HEK293 (cell line): ENCODE measurements at regions not wholly inside any gene's neighbourhood (a gene's known extent, or its start where the extent isn't known, plus 50 kb on each side); places are given as distances from the start of the nearest gene placed in this dataset.

ENCODE experiments used
- BCL11B ChIP-seq: fragments of 450-650 bp; formaldehyde crosslinking; IDR thresholded peaks from 2 replicates; pipeline ENCODE4 v1.5.1; 2016; ENCODE audit warnings: low read depth, missing biosample characterization, missing genetic modification characterization
- FEZF1 ChIP-seq: fragments of 450-650 bp; formaldehyde crosslinking; IDR thresholded peaks from 2 replicates; pipeline ENCODE4 v1.5.1; 2016; ENCODE audit warnings: missing biosample characterization, missing genetic modification characterization
- GLIS1 ChIP-seq: fragments of 450-650 bp; formaldehyde crosslinking; IDR thresholded peaks from 2 replicates; pipeline ENCODE4 v1.5.1; 2016; ENCODE audit warnings: missing biosample characterization, missing genetic modification characterization
- MZF1 ChIP-seq: fragments of 450-650 bp; formaldehyde crosslinking; IDR thresholded peaks from 2 replicates; pipeline ENCODE4 v1.5.1; 2017; ENCODE audit warnings: missing biosample characterization, missing genetic modification characterization, borderline replicate concordance
- PRDM1 ChIP-seq: fragments of 450-650 bp; formaldehyde crosslinking; IDR thresholded peaks from 2 replicates; pipeline ENCODE4; 2016; ENCODE audit warnings: missing biosample characterization, missing genetic modification characterization
- PRDM2 ChIP-seq: fragments of 450-650 bp; formaldehyde crosslinking; IDR thresholded peaks from 2 replicates; pipeline ENCODE4 v1.5.1; 2016; ENCODE audit warnings: missing biosample characterization, missing genetic modification characterization, borderline replicate concordance
- SP2 ChIP-seq: fragments of 450-650 bp; formaldehyde crosslinking; IDR thresholded peaks from 2 replicates; pipeline ENCODE4 v1.5.1; 2016; ENCODE audit warnings: missing biosample characterization, missing genetic modification characterization
- WT1 ChIP-seq: fragments of 450-650 bp; formaldehyde crosslinking; IDR thresholded peaks from 2 replicates; pipeline ENCODE4 v1.5.1; 2016; ENCODE audit warnings: missing biosample characterization, missing genetic modification characterization
- ZBTB1 ChIP-seq: fragments of 450-650 bp; formaldehyde crosslinking; IDR thresholded peaks from 2 replicates; pipeline ENCODE4 v1.5.1; 2016; ENCODE audit warnings: missing biosample characterization, missing genetic modification characterization
- ZBTB17 ChIP-seq: fragments of 450-650 bp; formaldehyde crosslinking; IDR thresholded peaks from 2 replicates; pipeline ENCODE4 v1.5.1; 2016; ENCODE audit warnings: missing biosample characterization, missing genetic modification characterization
- ZNF211 ChIP-seq: fragments of 450-650 bp; formaldehyde crosslinking; IDR thresholded peaks from 2 replicates; pipeline ENCODE4 v1.5.1; 2016; ENCODE audit warnings: low read depth, missing biosample characterization, missing genetic modification characterization
- ZNF350 ChIP-seq: fragments of 450-650 bp; formaldehyde crosslinking; IDR thresholded peaks from 2 replicates; pipeline ENCODE4 v1.5.0; 2017; ENCODE audit warnings: missing biosample characterization, mild to moderate bottlenecking, missing genetic modification characterization
- ZNF391 ChIP-seq: fragments of 450-650 bp; formaldehyde crosslinking; IDR thresholded peaks from 2 replicates; pipeline ENCODE4 v1.5.1; 2016; ENCODE audit warnings: low read depth, missing biosample characterization, missing genetic modification characterization, borderline replicate concordance
- ZNF558 ChIP-seq: fragments of 450-650 bp; formaldehyde crosslinking; IDR thresholded peaks from 2 replicates; pipeline ENCODE4 v1.5.1; 2016; ENCODE audit warnings: missing biosample characterization, missing genetic modification characterization
- ZNF561 ChIP-seq: fragments of 450-650 bp; IDR thresholded peaks from 2 replicates; pipeline ENCODE4 v1.5.1; 2018; ENCODE audit warnings: missing biosample characterization, missing genetic modification characterization, borderline replicate concordance
- ZNF580 ChIP-seq: fragments of 450-650 bp; formaldehyde crosslinking; IDR thresholded peaks from 2 replicates; pipeline ENCODE4 v1.5.1; 2016; ENCODE audit warnings: missing biosample characterization, missing genetic modification characterization
- ZNF596 ChIP-seq: fragments of 450-650 bp; IDR thresholded peaks from 2 replicates; pipeline ENCODE4 v1.5.0; 2018; ENCODE audit warnings: missing biosample characterization, mild to moderate bottlenecking, missing genetic modification characterization, moderate library complexity
- ZNF624 ChIP-seq: fragments of 450-650 bp; formaldehyde crosslinking; IDR thresholded peaks from 2 replicates; pipeline ENCODE4 v1.5.1; 2017; ENCODE audit warnings: missing biosample characterization, missing genetic modification characterization
- ZNF664 ChIP-seq: fragments of 450-650 bp; formaldehyde crosslinking; IDR thresholded peaks from 2 replicates; pipeline ENCODE4 v1.5.1; 2016; ENCODE audit warnings: missing biosample characterization, missing genetic modification characterization
- ZNF747 ChIP-seq: fragments of 450-650 bp; formaldehyde crosslinking; IDR thresholded peaks from 2 replicates; pipeline ENCODE4 v1.5.1; 2016; ENCODE audit warnings: missing biosample characterization, missing genetic modification characterization
- TF ChIP-seq, protein P1 (sequence below): fragments of 450-650 bp; formaldehyde crosslinking; conservative IDR thresholded peaks from 2 replicates; pipeline ENCODE4 v1.5.1; 2016; ENCODE audit warnings: low read depth, missing biosample characterization, missing genetic modification characterization
- TF ChIP-seq, protein P2 (sequence below): fragments of 450-650 bp; formaldehyde crosslinking; IDR thresholded peaks from 2 replicates; pipeline ENCODE4 v1.5.1; 2016; ENCODE audit warnings: missing biosample characterization, missing genetic modification characterization

DNA sequence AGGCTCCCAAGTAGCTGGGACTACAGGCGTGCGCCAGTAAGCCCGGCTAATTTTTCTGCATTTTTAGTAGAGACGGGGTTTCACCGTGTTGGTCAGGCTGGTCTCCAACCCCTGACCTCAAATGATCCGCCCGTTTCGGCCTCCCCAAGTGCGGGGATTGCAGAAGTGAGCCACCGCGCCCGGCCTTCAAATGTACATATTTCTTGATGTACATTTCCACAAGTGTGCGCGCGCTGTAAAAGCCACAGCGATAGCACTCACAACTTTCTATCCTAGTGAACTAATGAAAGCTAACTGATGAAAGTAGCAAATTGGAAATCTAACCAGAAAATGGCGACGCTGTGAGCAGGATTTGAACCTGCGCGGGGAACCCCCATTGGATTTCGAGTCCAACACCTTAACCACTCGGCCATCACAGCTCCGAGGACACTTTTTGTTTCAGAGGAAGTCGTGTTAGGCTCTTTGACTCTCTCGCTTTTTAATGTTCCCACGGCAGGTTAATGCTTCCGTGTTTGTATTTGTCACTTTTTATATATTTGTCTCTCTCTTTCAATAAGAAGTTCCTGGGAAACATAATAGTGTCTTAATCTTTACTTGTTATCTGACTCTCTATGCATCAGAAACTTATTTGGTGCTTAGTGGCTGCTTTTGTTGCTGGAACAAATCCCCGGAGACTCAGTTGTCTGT lies 199.4 kb upstream of the ZNF184 start (continued):
- TF ChIP-seq BCL11B (tag by site-specific recombination) (peak; percentile 99), GLIS1 (tag by site-specific recombination) (peak; percentile 33), ZNF747 (tag by site-specific recombination) (no peak), ZNF561 (tag by site-specific recombination) (peak; percentile 87), ZNF558 (peak; percentile 88), ZNF580 (peak; percentile 62; the same call in 1 of the 2 replicates), MZF1 (peak; percentile 97), ZNF391 (tag by site-specific recombination) (peak; percentile 85; the same call in 1 of the 2 replicates), ZNF624 (tag by site-specific recombination) (peak; percentile 17; the same call in 1 of the 2 replicates), ZBTB17 (tag by site-specific recombination) (peak; percentile 97), FEZF1 (tag by site-specific recombination) (peak; percentile 87), ZNF350 (no peak), SP2 (tag by site-specific recombination) (peak; percentile 41; the same call in 1 of the 2 replicates), PRDM1 (tag by site-specific recombination) (peak; percentile 97), ZNF596 (no peak), PRDM2 (no peak), ZNF664 (tag by site-specific recombination) (peak; percentile 46; the same call in 1 of the 2 replicates), WT1 (tag by site-specific recombination) (peak; percentile 79), ZBTB1 (tag by site-specific recombination) (peak; percentile 93; the same call in 1 of the 2 replicates), ZNF211 (tag by site-specific recombination) (no peak)
- TF ChIP-seq, protein P1, sequence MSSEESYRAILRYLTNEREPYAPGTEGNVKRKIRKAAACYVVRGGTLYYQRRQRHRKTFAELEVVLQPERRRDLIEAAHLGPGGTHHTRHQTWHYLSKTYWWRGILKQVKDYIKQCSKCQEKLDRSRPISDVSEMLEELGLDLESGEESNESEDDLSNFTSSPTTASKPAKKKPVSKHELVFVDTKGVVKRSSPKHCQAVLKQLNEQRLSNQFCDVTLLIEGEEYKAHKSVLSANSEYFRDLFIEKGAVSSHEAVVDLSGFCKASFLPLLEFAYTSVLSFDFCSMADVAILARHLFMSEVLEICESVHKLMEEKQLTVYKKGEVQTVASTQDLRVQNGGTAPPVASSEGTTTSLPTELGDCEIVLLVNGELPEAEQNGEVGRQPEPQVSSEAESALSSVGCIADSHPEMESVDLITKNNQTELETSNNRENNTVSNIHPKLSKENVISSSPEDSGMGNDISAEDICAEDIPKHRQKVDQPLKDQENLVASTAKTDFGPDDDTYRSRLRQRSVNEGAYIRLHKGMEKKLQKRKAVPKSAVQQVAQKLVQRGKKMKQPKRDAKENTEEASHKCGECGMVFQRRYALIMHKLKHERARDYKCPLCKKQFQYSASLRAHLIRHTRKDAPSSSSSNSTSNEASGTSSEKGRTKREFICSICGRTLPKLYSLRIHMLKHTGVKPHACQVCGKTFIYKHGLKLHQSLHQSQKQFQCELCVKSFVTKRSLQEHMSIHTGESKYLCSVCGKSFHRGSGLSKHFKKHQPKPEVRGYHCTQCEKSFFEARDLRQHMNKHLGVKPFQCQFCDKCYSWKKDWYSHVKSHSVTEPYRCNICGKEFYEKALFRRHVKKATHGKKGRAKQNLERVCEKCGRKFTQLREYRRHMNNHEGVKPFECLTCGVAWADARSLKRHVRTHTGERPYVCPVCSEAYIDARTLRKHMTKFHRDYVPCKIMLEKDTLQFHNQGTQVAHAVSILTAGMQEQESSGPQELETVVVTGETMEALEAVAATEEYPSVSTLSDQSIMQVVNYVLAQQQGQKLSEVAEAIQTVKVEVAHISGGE (tag by site-specific recombination): peak; percentile 43
- TF ChIP-seq, protein P2, sequence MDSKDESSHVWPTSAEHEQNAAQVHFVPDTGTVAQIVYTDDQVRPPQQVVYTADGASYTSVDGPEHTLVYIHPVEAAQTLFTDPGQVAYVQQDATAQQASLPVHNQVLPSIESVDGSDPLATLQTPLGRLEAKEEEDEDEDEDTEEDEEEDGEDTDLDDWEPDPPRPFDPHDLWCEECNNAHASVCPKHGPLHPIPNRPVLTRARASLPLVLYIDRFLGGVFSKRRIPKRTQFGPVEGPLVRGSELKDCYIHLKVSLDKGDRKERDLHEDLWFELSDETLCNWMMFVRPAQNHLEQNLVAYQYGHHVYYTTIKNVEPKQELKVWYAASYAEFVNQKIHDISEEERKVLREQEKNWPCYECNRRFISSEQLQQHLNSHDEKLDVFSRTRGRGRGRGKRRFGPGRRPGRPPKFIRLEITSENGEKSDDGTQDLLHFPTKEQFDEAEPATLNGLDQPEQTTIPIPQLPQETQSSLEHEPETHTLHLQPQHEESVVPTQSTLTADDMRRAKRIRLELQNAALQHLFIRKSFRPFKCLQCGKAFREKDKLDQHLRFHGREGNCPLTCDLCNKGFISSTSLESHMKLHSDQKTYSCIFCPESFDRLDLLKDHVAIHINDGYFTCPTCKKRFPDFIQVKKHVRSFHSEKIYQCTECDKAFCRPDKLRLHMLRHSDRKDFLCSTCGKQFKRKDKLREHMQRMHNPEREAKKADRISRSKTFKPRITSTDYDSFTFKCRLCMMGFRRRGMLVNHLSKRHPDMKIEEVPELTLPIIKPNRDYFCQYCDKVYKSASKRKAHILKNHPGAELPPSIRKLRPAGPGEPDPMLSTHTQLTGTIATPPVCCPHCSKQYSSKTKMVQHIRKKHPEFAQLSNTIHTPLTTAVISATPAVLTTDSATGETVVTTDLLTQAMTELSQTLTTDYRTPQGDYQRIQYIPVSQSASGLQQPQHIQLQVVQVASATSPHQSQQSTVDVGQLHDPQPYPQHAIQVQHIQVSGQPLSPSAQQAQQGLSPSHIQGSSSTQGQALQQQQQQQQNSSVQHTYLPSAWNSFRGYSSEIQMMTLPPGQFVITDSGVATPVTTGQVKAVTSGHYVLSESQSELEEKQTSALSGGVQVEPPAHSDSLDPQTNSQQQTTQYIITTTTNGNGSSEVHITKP (tag by site-specific recombination): peak; percentile 61
